Gastroesophageal sphincter (tissue), 4 donors: ENCODE measurements at regions not wholly inside any gene's neighbourhood (a gene's known extent, or its start where the extent isn't known, plus 50 kb on each side); places are given as distances from the start of the nearest gene placed in this dataset.

Experiments used
- ATAC-seq: fragments of 150-250 bp; one replicate; pipeline ENCODE4 v1.9.1; 2016; ENCODE audit warnings: mild to moderate bottlenecking, moderate library complexity
- H3K27ac ChIP-seq, 4 donors: fragments of 200-600 bp; sonication (generic) in 3 of 4; 1 replicate in 3 of 4; 2 replicates in 1 of 4; pipeline ENCODE4 v1.5.1; 2016 to 2019
- H3K27me3 ChIP-seq: fragments of 200-600 bp; sonication (generic); one replicate; pipeline ENCODE4 v1.5.1; 2019
- H3K36me3 ChIP-seq, 2 donors: fragments of 200-600 bp; sonication (generic); one replicate each; pipeline ENCODE4 v1.5.1; 2019; ENCODE audit warnings: control low read depth in 1 of 2
- H3K4me1 ChIP-seq, 3 donors: fragments of 200-600 bp; sonication (generic); 1 replicate in 2 of 3; 2 replicates in 1 of 3; pipeline ENCODE4 v1.5.1; 2016 to 2019; ENCODE audit warnings: control low read depth in 2 of 3
- H3K4me3 ChIP-seq, 2 donors: fragments of 200-600 bp; sonication (generic); one replicate each; pipeline ENCODE4 v1.5.1; 2019; ENCODE audit warnings: mild to moderate bottlenecking in 1 of 2, moderate library complexity in 1 of 2
- H3K9me3 ChIP-seq, 3 donors: fragments of 200-600 bp; sonication (generic); one replicate each; pipeline ENCODE4 v1.5.1; 2017 to 2019; ENCODE audit warnings: control low read depth in 2 of 3
- EP300 ChIP-seq: sonication (generic); formaldehyde crosslinking; IDR thresholded peaks from one replicate; pipeline ENCODE4 v1.6.1; 2017; ENCODE audit warnings: antibody characterized with exemption, mild to moderate bottlenecking
- POLR2A ChIP-seq, 2 donors: fragments of 450-650 bp; IDR thresholded peaks; one replicate each; pipeline ENCODE4 v1.6.1; 2017; ENCODE audit warnings: antibody characterized with exemption in 2 of 2, mild to moderate bottlenecking in 2 of 2, moderate library complexity in 1 of 2
- POLR2AphosphoS5 ChIP-seq: sonication (generic); formaldehyde crosslinking; IDR thresholded peaks from one replicate; pipeline ENCODE4 v1.6.1; 2017; ENCODE audit warnings: antibody characterized with exemption
- WGBS, 2 donors: methylation state at CpG; one replicate each; pipeline ENCODE4 v1.1.5; 2018; ENCODE audit warnings: low coverage in 1 of 2; 5-methylcytosine and 5-hydroxymethylcytosine counted together
- TF ChIP-seq, protein P1 (sequence below), 4 experiments: fragments of 200-600 bp in 2 of 4; fragments of 450-650 bp in 2 of 4; sonication (generic) in 1 of 4; IDR thresholded peaks; one replicate each; pipeline ENCODE4 v1.5.1; 2017 to 2019; ENCODE audit warnings: antibody characterized with exemption in 4 of 4, mild to moderate bottlenecking in 2 of 4, moderate library complexity in 2 of 4

- Histone ChIP-seq H3K27ac (no peak overlapping the region), H3K4me3 (no peak overlapping the region), H3K27me3 (no peaks in the 10 kb centered on the region), H3K4me1 (no peaks in the 10 kb centered on the region), H3K9me3 (no peaks in the 10 kb centered on the region), H3K36me3 (no peaks in the 10 kb centered on the region)
- WGBS, 2 donors: 71% methylated on average over 1 of the region's 1 CpG; no CpG with 5 or more reads in 1 of the 2 donors
- no peak for ATAC-seq
- no peak for TF ChIP-seq POLR2AphosphoS5
- no peak for TF ChIP-seq EP300
- TF ChIP-seq POLR2A (IDR thresholded peaks at IDR 0.05): no peak
- TF ChIP-seq, protein P1, sequence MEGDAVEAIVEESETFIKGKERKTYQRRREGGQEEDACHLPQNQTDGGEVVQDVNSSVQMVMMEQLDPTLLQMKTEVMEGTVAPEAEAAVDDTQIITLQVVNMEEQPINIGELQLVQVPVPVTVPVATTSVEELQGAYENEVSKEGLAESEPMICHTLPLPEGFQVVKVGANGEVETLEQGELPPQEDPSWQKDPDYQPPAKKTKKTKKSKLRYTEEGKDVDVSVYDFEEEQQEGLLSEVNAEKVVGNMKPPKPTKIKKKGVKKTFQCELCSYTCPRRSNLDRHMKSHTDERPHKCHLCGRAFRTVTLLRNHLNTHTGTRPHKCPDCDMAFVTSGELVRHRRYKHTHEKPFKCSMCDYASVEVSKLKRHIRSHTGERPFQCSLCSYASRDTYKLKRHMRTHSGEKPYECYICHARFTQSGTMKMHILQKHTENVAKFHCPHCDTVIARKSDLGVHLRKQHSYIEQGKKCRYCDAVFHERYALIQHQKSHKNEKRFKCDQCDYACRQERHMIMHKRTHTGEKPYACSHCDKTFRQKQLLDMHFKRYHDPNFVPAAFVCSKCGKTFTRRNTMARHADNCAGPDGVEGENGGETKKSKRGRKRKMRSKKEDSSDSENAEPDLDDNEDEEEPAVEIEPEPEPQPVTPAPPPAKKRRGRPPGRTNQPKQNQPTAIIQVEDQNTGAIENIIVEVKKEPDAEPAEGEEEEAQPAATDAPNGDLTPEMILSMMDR (IDR thresholded peaks at IDR 0.05): no peak
Measured at GRCh38 chr1:79109445-79109844, 102.9 kb upstream of the ADGRL4 start.

DNA sequence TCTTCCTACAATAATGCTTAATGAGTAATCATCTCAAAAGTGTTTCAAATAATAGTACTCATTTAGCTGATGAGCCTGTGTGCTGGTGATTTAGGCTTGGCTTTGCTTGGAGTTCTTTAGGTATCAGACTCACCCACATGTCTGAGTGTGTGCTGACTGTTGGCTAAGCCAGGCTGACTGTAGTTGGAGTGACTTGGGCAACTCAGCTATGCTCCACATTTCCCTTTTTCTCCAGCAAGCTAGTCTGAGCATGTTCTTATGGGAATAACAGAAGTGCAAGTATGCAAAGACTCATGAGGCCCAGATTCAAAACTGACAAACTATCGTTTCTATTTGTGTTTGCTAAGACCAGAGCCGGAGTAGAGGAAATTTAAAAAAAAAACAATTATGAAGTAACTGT, 99.0 kb upstream of the ADGRL4 start:
- H3K27ac ChIP-seq: no peak overlapping the region
- no peaks in the 10 kb centered on the region for H3K36me3 ChIP-seq
- no peaks in the 10 kb centered on the region for H3K9me3 ChIP-seq
- TF ChIP-seq POLR2AphosphoS5: no peak
- TF ChIP-seq, protein P1 (IDR thresholded peaks at IDR 0.05): no peak
- no peak for TF ChIP-seq POLR2A (IDR thresholded peaks at IDR 0.05)
- no peak for TF ChIP-seq EP300
- ATAC-seq: no peak
- H3K27me3 ChIP-seq: no peaks in the 10 kb centered on the region
- WGBS, 2 donors: 54 to 58% methylated on average over 2 of the region's 2 CpGs
- H3K4me3 ChIP-seq: no peak overlapping the region
- no peaks in the 10 kb centered on the region for H3K4me1 ChIP-seq

DNA sequence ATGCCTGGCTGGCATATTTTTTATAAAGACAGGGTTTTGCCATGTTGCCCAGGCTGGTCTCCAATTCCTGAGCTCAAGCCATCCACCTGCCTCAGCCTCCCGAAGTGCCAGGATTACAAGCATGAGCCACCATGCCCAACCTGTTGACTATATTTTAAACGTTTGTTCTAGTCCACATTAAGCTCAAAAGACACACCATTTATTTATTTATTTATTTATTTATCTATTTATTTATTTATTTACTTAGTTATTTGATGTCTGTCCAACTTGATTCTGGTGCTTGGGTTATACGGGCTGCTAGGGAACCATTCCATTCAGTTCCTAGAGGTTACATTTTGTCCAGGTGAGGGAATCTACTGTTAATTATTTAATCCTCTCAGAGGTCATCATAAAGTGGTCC, 98.1 kb upstream of the ADGRL4 start:
- Histone ChIP-seq H3K36me3 (no peaks in the 10 kb centered on the region), H3K4me1 (no peaks in the 10 kb centered on the region), H3K27me3 (no peaks in the 10 kb centered on the region), H3K4me3 (no peak overlapping the region), H3K9me3 (no peaks in the 10 kb centered on the region), H3K27ac (no peak overlapping the region)
- no peak for ATAC-seq
- WGBS, 2 donors: 93 to 94% methylated on average over 2 to 3 of the region's 3 CpGs
- TF ChIP-seq POLR2A (IDR thresholded peaks at IDR 0.05): no peak
- TF ChIP-seq POLR2AphosphoS5: no peak
- TF ChIP-seq, protein P1 (IDR thresholded peaks at IDR 0.05): no peak
- no peak for TF ChIP-seq EP300

DNA sequence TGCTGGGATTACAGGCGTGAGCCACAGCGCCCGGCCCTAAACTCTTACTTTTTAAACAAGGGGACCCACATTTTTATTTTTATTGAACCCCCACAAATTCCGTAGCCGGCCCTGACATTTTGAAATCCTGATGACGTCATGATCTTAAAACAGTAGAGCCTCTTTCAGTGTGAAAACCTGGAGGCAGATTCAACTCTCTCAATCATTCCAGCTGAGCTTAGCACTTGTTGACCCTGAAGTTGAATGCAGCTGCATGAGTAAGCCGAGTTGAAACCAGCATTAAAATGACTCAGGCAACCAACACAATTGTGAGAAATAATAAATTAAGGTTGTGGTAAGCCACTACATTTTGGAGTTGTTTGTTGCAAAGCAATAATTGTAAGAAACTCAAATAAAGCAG, 93.9 kb upstream of the ADGRL4 start:
- WGBS, 2 donors: 80 to 91% methylated on average over 5 to 7 of the region's 7 CpGs
- TF ChIP-seq, protein P1 (IDR thresholded peaks at IDR 0.05): no peak
- TF ChIP-seq EP300: no peak
- TF ChIP-seq POLR2A (IDR thresholded peaks at IDR 0.05): no peak
- no peak for TF ChIP-seq POLR2AphosphoS5
- Histone ChIP-seq H3K9me3 (no peaks in the 10 kb centered on the region), H3K27me3 (no peaks in the 10 kb centered on the region), H3K4me1 (no peaks in the 10 kb centered on the region), H3K4me3 (no peak overlapping the region), H3K27ac (no peak overlapping the region), H3K36me3 (no peaks in the 10 kb centered on the region)
- no peak for ATAC-seq

DNA sequence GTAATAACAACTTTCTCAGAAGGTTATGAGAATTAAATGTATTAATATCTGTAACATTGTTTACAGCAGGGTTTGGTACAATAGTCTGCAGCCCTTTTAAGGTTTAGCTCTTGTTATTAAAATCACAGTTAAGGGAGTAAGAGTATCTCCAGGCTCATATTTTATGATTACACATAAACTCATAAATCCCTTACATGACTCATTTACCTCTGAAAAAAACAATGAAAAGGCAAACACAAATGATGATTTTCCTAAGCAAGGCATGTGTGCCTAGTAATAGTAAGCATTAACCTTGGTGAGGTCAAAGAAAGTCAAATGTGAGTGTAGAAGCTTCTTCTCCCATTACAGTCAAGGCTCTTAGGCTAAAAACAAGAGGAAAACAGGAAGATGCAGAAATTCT, 84.5 kb upstream of the ADGRL4 start:
- H3K4me1 ChIP-seq: no peaks in the 10 kb centered on the region
- H3K9me3 ChIP-seq: no peaks in the 10 kb centered on the region
- TF ChIP-seq POLR2A (IDR thresholded peaks at IDR 0.05) (no peak), EP300 (no peak), POLR2AphosphoS5 (no peak)
- TF ChIP-seq, protein P1 (IDR thresholded peaks at IDR 0.05): no peak
- no peak for ATAC-seq
- H3K4me3 ChIP-seq: no peak overlapping the region
- H3K27me3 ChIP-seq: no peaks in the 10 kb centered on the region
- H3K27ac ChIP-seq: no peak overlapping the region
- H3K36me3 ChIP-seq: no peaks in the 10 kb centered on the region
